ENCODE measurements at regions not wholly inside any gene's neighbourhood (a gene's known extent, or its start where the extent isn't known, plus 50 kb on each side); places are given as distances from the start of the nearest gene placed in this dataset.

DNA sequence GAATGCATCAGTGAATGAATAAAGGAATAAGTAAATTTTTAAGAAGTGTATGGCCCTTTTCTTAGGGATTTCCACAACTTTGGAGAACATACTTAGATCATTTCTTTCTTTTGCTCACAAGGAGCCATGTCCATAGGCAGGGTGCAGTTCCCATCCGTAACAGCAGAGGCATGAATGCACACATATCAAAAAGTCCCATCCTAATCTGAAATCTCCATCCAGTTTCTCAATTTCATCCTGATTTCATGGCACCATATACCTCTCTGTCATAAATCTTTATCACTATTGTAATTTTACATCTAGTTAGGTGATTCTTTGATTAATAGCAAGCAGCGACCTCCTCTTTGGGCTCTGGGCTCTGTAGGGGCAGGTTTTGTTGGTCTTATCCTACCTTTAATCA lies 359.2 kb downstream of the RRAGC start:
- Histone ChIP-seq H3K4me3 (ENCODE audit: low read depth in 1 of 3, low read length in 3 of 3) (no peak overlapping the region), H3K27ac (ENCODE audit: low read depth in 1 of 2, low read length in 2 of 2) (no peak overlapping the region), H3K9me3 (ENCODE audit: control insufficient read depth in 4 of 4, low read length in 3 of 4) (no peaks in the 10 kb centered on the region), H3K36me3 (ENCODE audit: control insufficient read depth in 4 of 4, insufficient read depth in 3 of 4, low read depth in 1 of 4, low read length in 3 of 4) (no peaks in the 10 kb centered on the region), H3K27me3 (ENCODE audit: control insufficient read depth in 4 of 4, insufficient read depth in 4 of 4, low read length in 3 of 4) (peaks cover 0 to 7% (median 0%) of the 10 kb centered on the region in 4 donors), H3K4me1 (ENCODE audit: control insufficient read depth in 4 of 4, insufficient read depth in 4 of 4, low read length in 3 of 4) (no peaks in the 10 kb centered on the region), H3K9ac (ENCODE audit: low read depth in 1 of 2, low read length in 2 of 2) (no peak overlapping the region)
- TF ChIP-seq, protein P1, sequence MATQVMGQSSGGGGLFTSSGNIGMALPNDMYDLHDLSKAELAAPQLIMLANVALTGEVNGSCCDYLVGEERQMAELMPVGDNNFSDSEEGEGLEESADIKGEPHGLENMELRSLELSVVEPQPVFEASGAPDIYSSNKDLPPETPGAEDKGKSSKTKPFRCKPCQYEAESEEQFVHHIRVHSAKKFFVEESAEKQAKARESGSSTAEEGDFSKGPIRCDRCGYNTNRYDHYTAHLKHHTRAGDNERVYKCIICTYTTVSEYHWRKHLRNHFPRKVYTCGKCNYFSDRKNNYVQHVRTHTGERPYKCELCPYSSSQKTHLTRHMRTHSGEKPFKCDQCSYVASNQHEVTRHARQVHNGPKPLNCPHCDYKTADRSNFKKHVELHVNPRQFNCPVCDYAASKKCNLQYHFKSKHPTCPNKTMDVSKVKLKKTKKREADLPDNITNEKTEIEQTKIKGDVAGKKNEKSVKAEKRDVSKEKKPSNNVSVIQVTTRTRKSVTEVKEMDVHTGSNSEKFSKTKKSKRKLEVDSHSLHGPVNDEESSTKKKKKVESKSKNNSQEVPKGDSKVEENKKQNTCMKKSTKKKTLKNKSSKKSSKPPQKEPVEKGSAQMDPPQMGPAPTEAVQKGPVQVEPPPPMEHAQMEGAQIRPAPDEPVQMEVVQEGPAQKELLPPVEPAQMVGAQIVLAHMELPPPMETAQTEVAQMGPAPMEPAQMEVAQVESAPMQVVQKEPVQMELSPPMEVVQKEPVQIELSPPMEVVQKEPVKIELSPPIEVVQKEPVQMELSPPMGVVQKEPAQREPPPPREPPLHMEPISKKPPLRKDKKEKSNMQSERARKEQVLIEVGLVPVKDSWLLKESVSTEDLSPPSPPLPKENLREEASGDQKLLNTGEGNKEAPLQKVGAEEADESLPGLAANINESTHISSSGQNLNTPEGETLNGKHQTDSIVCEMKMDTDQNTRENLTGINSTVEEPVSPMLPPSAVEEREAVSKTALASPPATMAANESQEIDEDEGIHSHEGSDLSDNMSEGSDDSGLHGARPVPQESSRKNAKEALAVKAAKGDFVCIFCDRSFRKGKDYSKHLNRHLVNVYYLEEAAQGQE (IDR thresholded peaks at IDR 0.05) = no peak
- TF ChIP-seq CTCF (IDR thresholded peaks at IDR 0.05; ENCODE audit: low read depth, low read length, missing input control) = peak; percentile 22
- no peak for DNase-seq (ENCODE audit: low spot score)
- WGBS = 75% methylated on average over 2 of the region's 2 CpGs

DNA sequence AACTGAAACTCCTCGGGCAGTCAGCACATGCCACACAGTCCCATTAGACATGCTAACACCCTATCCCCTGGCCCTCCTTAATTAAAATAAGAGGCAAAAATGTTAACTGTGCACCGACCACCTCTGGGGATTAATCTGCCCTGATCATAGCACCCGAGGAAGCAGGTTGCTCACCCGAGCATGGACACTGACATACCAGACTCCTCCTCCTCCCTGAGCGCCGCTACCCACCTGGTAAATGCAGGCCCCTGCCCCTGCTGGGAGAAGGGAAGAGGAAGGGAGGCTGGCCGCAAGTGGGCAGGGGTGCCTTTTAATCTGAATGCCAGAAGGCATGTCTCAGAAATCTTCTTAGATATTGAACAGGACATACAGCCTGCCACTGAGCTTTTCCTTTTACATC lies 360.9 kb downstream of the RRAGC start:
- H3K27ac ChIP-seq (ENCODE audit: low read depth in 1 of 2, low read length in 2 of 2) = no peak overlapping the region
- 46% methylated on average over 7 of the region's 7 CpGs for WGBS
- H3K4me3 ChIP-seq (ENCODE audit: low read depth in 1 of 3, low read length in 3 of 3) = no peak overlapping the region
- no peak overlapping the region for H3K9ac ChIP-seq (ENCODE audit: low read depth in 1 of 2, low read length in 2 of 2)
- no peaks in the 10 kb centered on the region for H3K36me3 ChIP-seq (ENCODE audit: control insufficient read depth in 4 of 4, insufficient read depth in 3 of 4, low read depth in 1 of 4, low read length in 3 of 4)
- DNase-seq (ENCODE audit: low spot score) = no peak
- peaks cover 0 to 7% (median 0%) of the 10 kb centered on the region in 4 donors for H3K27me3 ChIP-seq (ENCODE audit: control insufficient read depth in 4 of 4, insufficient read depth in 4 of 4, low read length in 3 of 4)
- TF ChIP-seq ATF3 (IDR thresholded peaks at IDR 0.05) = no peak
- no peak for TF ChIP-seq GABPA (IDR thresholded peaks at IDR 0.05 in 1 of 2, conservative IDR thresholded peaks at IDR 0.05 in 1 of 2)
- no peak for TF ChIP-seq HNF4G (IDR thresholded peaks at IDR 0.05)
- TF ChIP-seq, protein P1 (IDR thresholded peaks at IDR 0.05) = no peak
- no peak for TF ChIP-seq SP1 (IDR thresholded peaks at IDR 0.05)
- no peak for TF ChIP-seq CTCF (IDR thresholded peaks at IDR 0.05; ENCODE audit: low read depth, low read length, missing input control)
- TF ChIP-seq JUND (IDR thresholded peaks at IDR 0.05) = no peak
- TF ChIP-seq, protein P2, sequence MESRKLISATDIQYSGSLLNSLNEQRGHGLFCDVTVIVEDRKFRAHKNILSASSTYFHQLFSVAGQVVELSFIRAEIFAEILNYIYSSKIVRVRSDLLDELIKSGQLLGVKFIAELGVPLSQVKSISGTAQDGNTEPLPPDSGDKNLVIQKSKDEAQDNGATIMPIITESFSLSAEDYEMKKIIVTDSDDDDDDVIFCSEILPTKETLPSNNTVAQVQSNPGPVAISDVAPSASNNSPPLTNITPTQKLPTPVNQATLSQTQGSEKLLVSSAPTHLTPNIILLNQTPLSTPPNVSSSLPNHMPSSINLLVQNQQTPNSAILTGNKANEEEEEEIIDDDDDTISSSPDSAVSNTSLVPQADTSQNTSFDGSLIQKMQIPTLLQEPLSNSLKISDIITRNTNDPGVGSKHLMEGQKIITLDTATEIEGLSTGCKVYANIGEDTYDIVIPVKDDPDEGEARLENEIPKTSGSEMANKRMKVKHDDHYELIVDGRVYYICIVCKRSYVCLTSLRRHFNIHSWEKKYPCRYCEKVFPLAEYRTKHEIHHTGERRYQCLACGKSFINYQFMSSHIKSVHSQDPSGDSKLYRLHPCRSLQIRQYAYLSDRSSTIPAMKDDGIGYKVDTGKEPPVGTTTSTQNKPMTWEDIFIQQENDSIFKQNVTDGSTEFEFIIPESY (IDR thresholded peaks at IDR 0.05) = no peak
- no peak for TF ChIP-seq YY1 (IDR thresholded peaks at IDR 0.05)
- no peak for TF ChIP-seq TAF1 (conservative IDR thresholded peaks at IDR 0.05)
- TF ChIP-seq, protein P3, sequence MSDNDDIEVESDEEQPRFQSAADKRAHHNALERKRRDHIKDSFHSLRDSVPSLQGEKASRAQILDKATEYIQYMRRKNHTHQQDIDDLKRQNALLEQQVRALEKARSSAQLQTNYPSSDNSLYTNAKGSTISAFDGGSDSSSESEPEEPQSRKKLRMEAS (IDR thresholded peaks at IDR 0.05) = no peak
- no peaks in the 10 kb centered on the region for H3K4me1 ChIP-seq (ENCODE audit: control insufficient read depth in 4 of 4, insufficient read depth in 4 of 4, low read length in 3 of 4)
- H3K9me3 ChIP-seq (ENCODE audit: control insufficient read depth in 4 of 4, low read length in 3 of 4) = no peaks in the 10 kb centered on the region

Data from liver (tissue), 8 donors.